H1 (cell line): ENCODE measurements at regions not wholly inside any gene's neighbourhood (a gene's known extent, or its start where the extent isn't known, plus 50 kb on each side); places are given as distances from the start of the nearest gene placed in this dataset.

Experiments
- CREB1 ChIP-seq: IDR thresholded peaks from 2 replicates; pipeline ENCODE4 v1.6.1; 2012; ENCODE audit warnings: inconsistent platforms
- KDM5A ChIP-seq: fragments of 200-600 bp; IDR thresholded peaks from 2 replicates; pipeline ENCODE4 v1.7.1; 2012; ENCODE audit warnings: mild to moderate bottlenecking, low read length, inconsistent platforms, mixed read lengths
- RNF2 ChIP-seq: fragments of 200-900, 300-1000 bp; sonication (generic); IDR thresholded peaks from 2 replicates; pipeline ENCODE4 v1.7.1; 2016; ENCODE audit warnings: borderline replicate concordance, low read depth, mild to moderate bottlenecking, antibody characterized with exemption, low read length; ENCODE audit not compliant: poor library complexity, severe bottlenecking; ENCODE audit errors: missing control alignments
- SIRT6 ChIP-seq: IDR thresholded peaks from one replicate; pipeline ENCODE4 v1.7.1; 2012; ENCODE audit warnings: low read length, inconsistent platforms

GRCh38 chr2:82825410-82826090 is 1633.5 kb downstream of the SUCLG1 start (continued):
- TF ChIP-seq RNF2: no peak
- no peak for TF ChIP-seq SIRT6
- no peak for TF ChIP-seq CREB1
- no peak for TF ChIP-seq KDM5A
- TF ChIP-seq, all 59 proteins: peak for 0
